ENCODE measurements at regions not wholly inside any gene's neighbourhood (a gene's known extent, or its start where the extent isn't known, plus 50 kb on each side); places are given as distances from the start of the nearest gene placed in this dataset.

DNA sequence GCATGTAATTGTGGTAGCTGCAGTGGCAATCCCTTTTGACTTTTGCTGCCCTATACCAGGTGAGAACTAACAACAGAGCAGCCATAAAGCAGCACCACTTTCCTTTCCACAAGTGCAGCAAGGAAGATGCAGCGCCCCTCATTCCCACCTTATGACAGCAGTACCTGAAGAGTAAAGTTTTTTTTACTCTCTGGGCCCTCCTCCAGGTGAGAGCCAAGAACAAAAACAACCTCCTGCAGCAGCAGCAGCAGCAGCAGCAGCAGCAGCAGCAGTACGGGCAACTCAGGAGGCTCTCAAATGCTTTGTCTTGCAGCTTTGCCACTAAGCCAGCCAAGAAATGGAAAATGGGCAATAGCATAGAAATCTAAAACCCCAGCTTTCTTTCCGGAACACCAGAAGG lies 397.5 kb downstream of the FIGN start:
- TF ChIP-seq, protein P1, sequence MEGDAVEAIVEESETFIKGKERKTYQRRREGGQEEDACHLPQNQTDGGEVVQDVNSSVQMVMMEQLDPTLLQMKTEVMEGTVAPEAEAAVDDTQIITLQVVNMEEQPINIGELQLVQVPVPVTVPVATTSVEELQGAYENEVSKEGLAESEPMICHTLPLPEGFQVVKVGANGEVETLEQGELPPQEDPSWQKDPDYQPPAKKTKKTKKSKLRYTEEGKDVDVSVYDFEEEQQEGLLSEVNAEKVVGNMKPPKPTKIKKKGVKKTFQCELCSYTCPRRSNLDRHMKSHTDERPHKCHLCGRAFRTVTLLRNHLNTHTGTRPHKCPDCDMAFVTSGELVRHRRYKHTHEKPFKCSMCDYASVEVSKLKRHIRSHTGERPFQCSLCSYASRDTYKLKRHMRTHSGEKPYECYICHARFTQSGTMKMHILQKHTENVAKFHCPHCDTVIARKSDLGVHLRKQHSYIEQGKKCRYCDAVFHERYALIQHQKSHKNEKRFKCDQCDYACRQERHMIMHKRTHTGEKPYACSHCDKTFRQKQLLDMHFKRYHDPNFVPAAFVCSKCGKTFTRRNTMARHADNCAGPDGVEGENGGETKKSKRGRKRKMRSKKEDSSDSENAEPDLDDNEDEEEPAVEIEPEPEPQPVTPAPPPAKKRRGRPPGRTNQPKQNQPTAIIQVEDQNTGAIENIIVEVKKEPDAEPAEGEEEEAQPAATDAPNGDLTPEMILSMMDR (IDR thresholded peaks at IDR 0.05; ENCODE audit: unreplicated experiment), result no peak
- H3K4me3 Mint-ChIP-seq (ENCODE audit: unreplicated experiment), result no peak overlapping the region
- ChIA-PET CTCF (interaction anchor here (0.6 to 0.9 kb wide), 4 partner anchors 73 to 1141 kb away, joined by 3 read pairs; no protein-coding TSS in a partner anchor), POLR2A (no interaction called here)
- no peak overlapping the region for H3K27ac Mint-ChIP-seq (ENCODE audit: low read depth, unreplicated experiment)
- H3K9me3 Mint-ChIP-seq (ENCODE audit: unreplicated experiment), result no peaks in the 10 kb centered on the region
- DNase-seq (ENCODE audit: unreplicated experiment), result no peak
- H3K27me3 Mint-ChIP-seq (ENCODE audit: insufficient read depth, unreplicated experiment), result no peaks in the 10 kb centered on the region
- H3K4me1 Mint-ChIP-seq (ENCODE audit: insufficient read depth, unreplicated experiment), result peaks cover 8% of the 10 kb centered on the region
- H3K36me3 Mint-ChIP-seq (ENCODE audit: insufficient read depth, unreplicated experiment), result no peaks in the 10 kb centered on the region
- BruUV-seq (replicated peaks), result no TSS peak
- intact Hi-C loops (cut with micrococcal nuclease), result no loop called here

DNA sequence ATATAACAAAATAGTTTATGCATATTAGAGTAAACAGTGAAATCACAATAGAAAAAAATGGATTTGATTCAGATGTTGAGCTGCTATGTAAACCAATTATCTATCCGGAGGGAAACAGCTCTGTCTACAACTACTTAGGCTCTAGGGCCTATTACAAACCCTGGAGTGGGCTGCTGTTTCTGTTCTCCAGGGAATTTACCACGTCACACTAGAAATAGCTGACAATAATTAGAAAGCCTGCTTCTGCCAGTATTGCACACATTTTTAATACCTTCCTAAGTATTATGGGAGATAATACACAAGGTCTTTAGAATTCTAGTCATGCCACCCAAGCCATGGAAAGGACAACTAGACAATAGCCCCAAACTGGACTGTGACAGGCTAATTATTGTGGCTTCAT lies 411.1 kb downstream of the FIGN start:
- CTCF ChIA-PET, result no interaction called here
- no peak overlapping the region for H3K27ac Mint-ChIP-seq (ENCODE audit: low read depth, unreplicated experiment)
- POLR2A ChIA-PET, result no interaction called here
- intact Hi-C loops (cut with micrococcal nuclease), result no loop called here
- H3K4me1 Mint-ChIP-seq (ENCODE audit: insufficient read depth, unreplicated experiment), result no peaks in the 10 kb centered on the region
- no peak overlapping the region for H3K4me3 Mint-ChIP-seq (ENCODE audit: unreplicated experiment)
- TF ChIP-seq, protein P1 (IDR thresholded peaks at IDR 0.05; ENCODE audit: unreplicated experiment), result no peak
- no peaks in the 10 kb centered on the region for H3K27me3 Mint-ChIP-seq (ENCODE audit: insufficient read depth, unreplicated experiment)
- DNase-seq (ENCODE audit: unreplicated experiment), result no peak
- BruUV-seq (replicated peaks), result no TSS peak
- no peaks in the 10 kb centered on the region for H3K9me3 Mint-ChIP-seq (ENCODE audit: unreplicated experiment)
- no peaks in the 10 kb centered on the region for H3K36me3 Mint-ChIP-seq (ENCODE audit: insufficient read depth, unreplicated experiment)

DNA sequence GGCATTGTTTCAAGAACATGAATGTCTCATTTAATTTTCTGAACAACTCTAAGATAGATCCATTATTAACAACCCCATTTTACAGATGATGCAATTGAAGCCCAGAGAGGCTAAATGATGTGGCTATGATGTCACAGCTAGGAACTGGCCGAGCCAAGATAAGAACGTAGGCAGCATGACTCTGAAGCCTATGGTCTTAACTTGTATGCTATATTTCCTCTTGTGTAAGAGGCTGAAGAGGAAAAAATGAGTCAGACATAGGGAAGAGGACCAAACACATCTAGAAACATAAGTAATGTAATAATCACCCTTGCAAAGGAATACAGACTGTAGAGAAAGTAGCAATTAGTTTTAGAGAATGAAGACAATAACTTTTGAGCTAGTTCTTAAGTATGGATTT lies 416.8 kb downstream of the FIGN start:
- intact Hi-C loops (cut with micrococcal nuclease), result no loop called here
- H3K9me3 Mint-ChIP-seq (ENCODE audit: unreplicated experiment), result no peaks in the 10 kb centered on the region
- BruUV-seq (replicated peaks), result no TSS peak
- H3K4me3 Mint-ChIP-seq (ENCODE audit: unreplicated experiment), result no peak overlapping the region
- H3K27me3 Mint-ChIP-seq (ENCODE audit: insufficient read depth, unreplicated experiment), result no peaks in the 10 kb centered on the region
- peak; percentile 57 for DNase-seq (ENCODE audit: unreplicated experiment)
- no peaks in the 10 kb centered on the region for H3K36me3 Mint-ChIP-seq (ENCODE audit: insufficient read depth, unreplicated experiment)
- no peak overlapping the region for H3K27ac Mint-ChIP-seq (ENCODE audit: low read depth, unreplicated experiment)
- peaks cover 6% of the 10 kb centered on the region for H3K4me1 Mint-ChIP-seq (ENCODE audit: insufficient read depth, unreplicated experiment)
- ChIA-PET POLR2A (no interaction called here), CTCF (interaction anchor here (1.1 to 1.4 kb wide), 2 partner anchors 11 to 32 kb away, joined by 4 to 5 read pairs; no protein-coding TSS in a partner anchor)
- TF ChIP-seq, protein P1 (IDR thresholded peaks at IDR 0.05; ENCODE audit: unreplicated experiment), result no peak

DNA sequence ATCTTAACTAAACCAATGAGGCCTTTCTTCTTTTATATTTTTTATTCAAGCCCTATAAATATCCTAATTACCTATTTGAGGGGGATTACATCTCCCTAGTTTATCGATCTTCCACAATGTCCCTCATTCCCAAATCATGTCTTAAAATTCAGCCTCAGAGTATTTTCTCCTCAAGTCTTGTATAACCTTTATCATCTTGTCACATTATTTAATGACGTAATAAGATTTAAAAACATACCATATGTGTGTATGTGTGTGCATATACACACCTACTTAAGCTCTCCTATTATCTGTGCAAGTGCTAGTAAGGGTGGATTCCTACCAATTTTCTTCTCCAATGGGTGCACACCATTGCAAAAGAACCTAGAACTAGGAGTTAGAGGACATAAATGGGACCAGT lies 421.1 kb downstream of the FIGN start:
- Mint-ChIP-seq H3K27ac (ENCODE audit: low read depth, unreplicated experiment) (no peak overlapping the region), H3K4me1 (ENCODE audit: insufficient read depth, unreplicated experiment) (peaks cover 15% of the 10 kb centered on the region), H3K36me3 (ENCODE audit: insufficient read depth, unreplicated experiment) (no peaks in the 10 kb centered on the region), H3K9me3 (ENCODE audit: unreplicated experiment) (no peaks in the 10 kb centered on the region), H3K27me3 (ENCODE audit: insufficient read depth, unreplicated experiment) (no peaks in the 10 kb centered on the region), H3K4me3 (ENCODE audit: unreplicated experiment) (no peak overlapping the region)
- intact Hi-C loops (cut with micrococcal nuclease), result no loop called here
- TF ChIP-seq, protein P1 (IDR thresholded peaks at IDR 0.05; ENCODE audit: unreplicated experiment), result no peak
- ChIA-PET CTCF (no interaction called here), POLR2A (no interaction called here)
- no TSS peak for BruUV-seq (replicated peaks)
- DNase-seq (ENCODE audit: unreplicated experiment), result no peak
